Coronary artery (tissue), 2 donors: ENCODE measurements at regions not wholly inside any gene's neighbourhood (a gene's known extent, or its start where the extent isn't known, plus 50 kb on each side); places are given as distances from the start of the nearest gene placed in this dataset.

Experiments
- DNase-seq: peaks from one replicate; pipeline ENCODE4 v3.0.0-alpha.2; 2017; ENCODE audit warnings: low spot score
- H3K27ac ChIP-seq, 2 donors: fragments of 200-600 bp; sonication (generic); one replicate each; pipeline ENCODE4 v1.5.1; 2016 to 2019
- H3K4me3 ChIP-seq: fragments of 200-600 bp; sonication (generic); 2 replicates; pipeline ENCODE4 v1.5.1; 2016; ENCODE audit warnings: mild to moderate bottlenecking, moderate library complexity
- CTCF ChIP-seq: fragments of 200-600 bp; sonication (generic); IDR thresholded peaks from one replicate; pipeline ENCODE4 v1.5.1; 2019; ENCODE audit warnings: antibody characterized with exemption

GRCh38 chr7:142611566-142612236 is 137.6 kb upstream of the PRSS1 start:
- no peak overlapping the region for H3K4me3 ChIP-seq
- H3K27ac ChIP-seq, result no peak overlapping the region
- no peak for TF ChIP-seq CTCF
- no peak for DNase-seq

- no peak for TF ChIP-seq CTCF
- Histone ChIP-seq H3K4me3 (no peak overlapping the region), H3K27ac (no peak overlapping the region)
- DNase-seq, result no peak
Measured at GRCh38 chr7:142608630-142609428, 140.4 kb upstream of the PRSS1 start.

- TF ChIP-seq CTCF, result no peak
- H3K4me3 ChIP-seq, result no peak overlapping the region
- no peak for DNase-seq
- H3K27ac ChIP-seq, result no peak overlapping the region
Measured at GRCh38 chr7:142607351-142607750, 141.9 kb upstream of the PRSS1 start.

GRCh38 chr7:142606081-142606480 is 143.2 kb upstream of the PRSS1 start:
- Histone ChIP-seq H3K4me3 (no peak overlapping the region), H3K27ac (no peak overlapping the region)
- no peak for TF ChIP-seq CTCF
- no peak for DNase-seq

GRCh38 chr7:142604671-142605070 is 144.6 kb upstream of the PRSS1 start:
- Histone ChIP-seq H3K4me3 (no peak overlapping the region), H3K27ac (no peak overlapping the region)
- no peak for TF ChIP-seq CTCF
- DNase-seq, result no peak

GRCh38 chr7:142603870-142604448 is 145.3 kb upstream of the PRSS1 start:
- no peak for DNase-seq
- TF ChIP-seq CTCF, result peak; percentile 30
- H3K4me3 ChIP-seq, result no peak overlapping the region
- no peak overlapping the region for H3K27ac ChIP-seq

- no peak overlapping the region for H3K4me3 ChIP-seq
- no peak for TF ChIP-seq CTCF
- no peak overlapping the region for H3K27ac ChIP-seq
- DNase-seq, result no peak
Measured at GRCh38 chr7:142602756-142603155, 146.5 kb upstream of the PRSS1 start.
